ENCODE measurements at regions not wholly inside any gene's neighbourhood (a gene's known extent, or its start where the extent isn't known, plus 50 kb on each side); places are given as distances from the start of the nearest gene placed in this dataset.

- no peak for TF ChIP-seq EZH2phosphoT487 (conservative IDR thresholded peaks at IDR 0.05; ENCODE audit: low read length)
- TF ChIP-seq CTCF (IDR thresholded peaks at IDR 0.05; ENCODE audit: insufficient read depth, low read length, poor library complexity, severe bottlenecking), result no peak
These were observed 561.7 kb downstream of the GATA3 start for GRCh38 chr10:8616166-8616565.
